ENCODE measurements at regions not wholly inside any gene's neighbourhood (a gene's known extent, or its start where the extent isn't known, plus 50 kb on each side); places are given as distances from the start of the nearest gene placed in this dataset.

GRCh38 chr11:121367001-121367843 is 74.7 kb downstream of the SC5D start:
- TF ChIP-seq CTCF (IDR thresholded peaks at IDR 0.05) (no peak), POLR2A (IDR thresholded peaks at IDR 0.05) (no peak)
- no peaks in the 10 kb centered on the region for H3K27me3 ChIP-seq
- WGBS, 2 donors = 42 to 47% methylated on average over 8 of the region's 8 CpGs
- H3K36me3 ChIP-seq (replicated peaks in 1 of 2; ENCODE audit: insufficient read depth in 1 of 2, low read depth in 2 of 2) = no peaks in the 10 kb centered on the region
- H3K27ac ChIP-seq = no peak overlapping the region
- intact Hi-C loops (cut with DNase I) = no loop called here
- H3K4me1 ChIP-seq = no peaks in the 10 kb centered on the region
- H3K4me3 ChIP-seq = no peak overlapping the region
- H3K9me3 ChIP-seq = no peaks in the 10 kb centered on the region
- ATAC-seq (no peak), DNase-seq (peak in 1 of 4 donors; percentile 15)

- intact Hi-C loops (cut with DNase I) = no loop called here
- TF ChIP-seq CTCF (IDR thresholded peaks at IDR 0.05) (no peak), POLR2A (IDR thresholded peaks at IDR 0.05) (no peak)
- no peak overlapping the region for H3K27ac ChIP-seq
- ATAC-seq (no peak), DNase-seq (no peak)
- no peaks in the 10 kb centered on the region for H3K9me3 ChIP-seq
- 42% methylated on average over 2 of the region's 2 CpGs for WGBS, 2 donors
- no peaks in the 10 kb centered on the region for H3K36me3 ChIP-seq (replicated peaks in 1 of 2; ENCODE audit: insufficient read depth in 1 of 2, low read depth in 2 of 2)
- H3K27me3 ChIP-seq = no peaks in the 10 kb centered on the region
- no peak overlapping the region for H3K4me3 ChIP-seq
- H3K4me1 ChIP-seq = no peaks in the 10 kb centered on the region
These were observed 75.3 kb downstream of the SC5D start for GRCh38 chr11:121367844-121368225.

- WGBS, 2 donors = 28 to 31% methylated on average over 8 of the region's 8 CpGs
- no peak for ATAC-seq
These were observed 76.0 kb downstream of the SC5D start for GRCh38 chr11:121368364-121369240.

GRCh38 chr11:121369366-121369765 is 76.8 kb downstream of the SC5D start:
- Histone ChIP-seq H3K36me3 (replicated peaks in 1 of 2; ENCODE audit: insufficient read depth in 1 of 2, low read depth in 2 of 2) (no peaks in the 10 kb centered on the region), H3K27ac (no peak overlapping the region), H3K4me3 (no peak overlapping the region), H3K4me1 (no peaks in the 10 kb centered on the region), H3K9me3 (no peaks in the 10 kb centered on the region), H3K27me3 (no peaks in the 10 kb centered on the region)
- WGBS, 2 donors = 29 to 46% methylated on average over 3 of the region's 3 CpGs
- TF ChIP-seq POLR2A (IDR thresholded peaks at IDR 0.05) (no peak), CTCF (IDR thresholded peaks at IDR 0.05) (no peak)
- no peak for DNase-seq
- intact Hi-C loops (cut with DNase I) = no loop called here
- ATAC-seq = no peak

More at GRCh38 chr11:121368364-121369240, 76.0 kb downstream of the SC5D start:
- H3K36me3 ChIP-seq (replicated peaks in 1 of 2; ENCODE audit: insufficient read depth in 1 of 2, low read depth in 2 of 2) = no peaks in the 10 kb centered on the region
- H3K4me3 ChIP-seq = no peak overlapping the region
- no peaks in the 10 kb centered on the region for H3K27me3 ChIP-seq
- H3K9me3 ChIP-seq = no peaks in the 10 kb centered on the region
- H3K27ac ChIP-seq = no peak overlapping the region
- no peaks in the 10 kb centered on the region for H3K4me1 ChIP-seq
- DNase-seq = no peak
- intact Hi-C loops (cut with DNase I) = no loop called here
- TF ChIP-seq POLR2A (IDR thresholded peaks at IDR 0.05) (no peak), CTCF (IDR thresholded peaks at IDR 0.05) (no peak)
